K562 (cell line): ENCODE measurements at regions not wholly inside any gene's neighbourhood (a gene's known extent, or its start where the extent isn't known, plus 50 kb on each side); places are given as distances from the start of the nearest gene placed in this dataset.

Experiments
- ATAC-seq: fragments of 200-7000 bp; cut with Tn5 transposase; 3 replicates; pipeline ENCODE4 v1.9.1; 2020; ENCODE audit warnings: moderate library complexity
- BruUV-seq: library from RNA; stranded (reverse); fragments of 400-500 nt; replicated peaks from 2 replicates; lab custom pipeline; 2021; lab: Mats Ljungman, UMichigan
- CTCF ChIA-PET: fragments of 300-600 bp; formaldehyde crosslinking; extraction: SDS; loops from one replicate; lab custom pipeline; 2021; ENCODE audit warnings: low intra/inter-chr PET ratio; lab: Yijun Ruan, JAX
- POLR2A ChIA-PET: fragments of 300-600, 350-650 bp; sonication (Branson Sonifier 250); formaldehyde crosslinking; extraction: SDS; loops from one replicate; lab custom pipeline; 2021; ENCODE audit warnings: antibody characterized with exemption, inconsistent platforms; lab: Yijun Ruan, JAX
- DNase-seq, 4 experiments: peaks; one replicate each; pipeline versions ENCODE4 v3.0.0 to v3.0.0-alpha.2; 2011 to 2018; ENCODE audit warnings: low spot score in 3 of 4, mixed read lengths in 3 of 4; ENCODE audit errors: extremely low read depth in 1 of 4
- FAIRE-seq: peaks from 2 replicates; lab custom pipeline; 2011; peaks lifted over from hg19 to GRCh38; lab: Jason Lieb, UNC
- H2AFZ ChIP-seq: 2 replicates; pipeline ENCODE4 v1.6.0; 2011; ENCODE audit warnings: low read depth, low read length, control low read depth, inconsistent platforms
- H3K27ac ChIP-seq: fragments of 200-600 bp; 3 replicates; pipeline ENCODE4 v1.8.0; 2011; ENCODE audit warnings: low read depth, mild to moderate bottlenecking, control low read depth, inconsistent platforms, low read length, moderate library complexity, mixed read lengths; ENCODE audit errors: extremely low read depth
- H3K27me3 ChIP-seq, 2 experiments: fragments of 300-600 bp in 1 of 2; 2 replicates in 1 of 2; 3 replicates in 1 of 2; pipeline versions ENCODE4 v1.6.0 to v1.8.0; 2011; ENCODE audit warnings: inconsistent platforms in 2 of 2, low read length in 2 of 2, mild to moderate bottlenecking in 1 of 2, mixed read lengths in 1 of 2, moderate library complexity in 1 of 2; ENCODE audit not compliant: control insufficient read depth in 2 of 2, insufficient read depth in 2 of 2
- H3K36me3 ChIP-seq: fragments of 300-600 bp; 3 replicates; pipeline ENCODE4 v1.8.0; 2011; ENCODE audit warnings: mild to moderate bottlenecking, low read length, inconsistent platforms; ENCODE audit not compliant: control insufficient read depth, insufficient read depth
- H3K4me1 ChIP-seq, 2 experiments: fragments of 200-600 bp in 1 of 2; replicated peaks in 1 of 2; 2 replicates in 1 of 2; 3 replicates in 1 of 2; pipeline versions ENCODE4 v1.5.1 to v1.8.0; 2011; ENCODE audit warnings: inconsistent platforms in 2 of 2, low read length in 2 of 2, mild to moderate bottlenecking in 1 of 2, mixed read lengths in 1 of 2, moderate library complexity in 1 of 2; ENCODE audit not compliant: control insufficient read depth in 2 of 2, insufficient read depth in 2 of 2
- H3K4me2 ChIP-seq: 2 replicates; pipeline ENCODE4 v1.6.1; 2011; ENCODE audit warnings: low read length, control low read depth, inconsistent platforms, mixed read lengths; ENCODE audit not compliant: insufficient read depth
- H3K4me3 ChIP-seq: fragments of 200-600 bp; sonication (generic), shearing (Covaris generic); 2 replicates; pipeline ENCODE4 v1.5.1; 2016; ENCODE audit warnings: control low read depth, inconsistent platforms
- H3K79me2 ChIP-seq: fragments of 200-600 bp; 3 replicates; pipeline ENCODE4 v1.8.0; 2011; ENCODE audit warnings: low read length, inconsistent platforms; ENCODE audit not compliant: control insufficient read depth, insufficient read depth
- H3K9ac ChIP-seq, 2 experiments: 2 replicates each; pipeline versions ENCODE4 v1.6.0 to v1.6.1; 2011; ENCODE audit warnings: low read depth in 2 of 2, low read length in 2 of 2, control low read depth in 1 of 2, inconsistent platforms in 1 of 2, mild to moderate bottlenecking in 1 of 2, mixed read lengths in 1 of 2; ENCODE audit not compliant: insufficient read depth in 1 of 2
- H3K9me1 ChIP-seq: one replicate; pipeline ENCODE4 v1.6.0; 2011; ENCODE audit warnings: inconsistent platforms, mild to moderate bottlenecking, low read length, moderate library complexity; ENCODE audit not compliant: control insufficient read depth, insufficient read depth
- H3K9me3 ChIP-seq: replicated peaks from 2 replicates; pipeline ENCODE4 v1.5.1; 2011; ENCODE audit warnings: low read depth, low read length, inconsistent platforms; ENCODE audit not compliant: control insufficient read depth, insufficient read depth
- H4K20me1 ChIP-seq: replicated peaks from 2 replicates; pipeline ENCODE4 v1.6.1; 2011; ENCODE audit warnings: low read length, inconsistent platforms, mixed read lengths; ENCODE audit not compliant: control insufficient read depth, insufficient read depth
- C11orf30 ChIP-seq: fragments of 450-650 bp; IDR thresholded peaks from 2 replicates; pipeline ENCODE4 v1.6.1; 2016; ENCODE audit warnings: low read depth, mild to moderate bottlenecking
- CEBPZ ChIP-seq: fragments of 150-350 bp; IDR thresholded peaks from 2 replicates; pipeline ENCODE4 v1.6.1; 2014; ENCODE audit warnings: low read depth, mild to moderate bottlenecking, low read length, borderline replicate concordance
- EZH2 ChIP-seq: IDR thresholded peaks from 2 replicates; pipeline ENCODE4 v1.6.1; 2012; ENCODE audit warnings: low read depth, mild to moderate bottlenecking, inconsistent platforms, low read length, borderline replicate concordance
- KDM5B ChIP-seq: fragments of 200-600 bp; sonication (generic); IDR thresholded peaks from 2 replicates; pipeline ENCODE4 v1.6.1; 2012; ENCODE audit warnings: low read depth, mild to moderate bottlenecking, moderate library complexity, low read length, control low read depth, inconsistent platforms; ENCODE audit not compliant: insufficient replicate concordance
- MED1 ChIP-seq: sonication (generic); formaldehyde crosslinking; IDR thresholded peaks from 2 replicates; pipeline ENCODE4 v1.8.1; 2023; ENCODE audit warnings: missing genetic modification reagents, borderline replicate concordance
- MITF ChIP-seq: IDR thresholded peaks from 2 replicates; pipeline ENCODE4 v1.6.1; 2014; ENCODE audit warnings: antibody characterized with exemption
- NONO ChIP-seq, 2 experiments: fragments of 200-400 bp in 1 of 2; fragments of 450-650 bp in 1 of 2; formaldehyde crosslinking in 1 of 2; IDR thresholded peaks; 2 replicates each; pipeline ENCODE4 v1.6.1; 2017; ENCODE audit warnings: low read depth in 2 of 2, mild to moderate bottlenecking in 2 of 2, moderate library complexity in 2 of 2, low read length in 1 of 2
- POLR2B ChIP-seq: fragments of 450-650 bp; IDR thresholded peaks from 2 replicates; pipeline ENCODE4 v1.6.1; 2018; ENCODE audit warnings: low read depth; ENCODE audit not compliant: partially characterized antibody
- POU5F1 ChIP-seq: fragments of 150-350 bp; IDR thresholded peaks from 2 replicates; pipeline ENCODE4 v1.6.1; 2014; ENCODE audit warnings: borderline replicate concordance, low read length, low read depth, mild to moderate bottlenecking; ENCODE audit not compliant: partially characterized antibody
- PTRF ChIP-seq: fragments of 450-650 bp; IDR thresholded peaks from 2 replicates; pipeline ENCODE4 v1.6.1; 2016; ENCODE audit warnings: mild to moderate bottlenecking, missing genetic modification characterization, missing compliant biosample characterization
- RAD21 ChIP-seq, 2 experiments: fragments of 250-450 bp in 1 of 2; fragments of 450-650 bp in 1 of 2; sonication (Bioruptor Pico) in 1 of 2; formaldehyde crosslinking in 1 of 2; IDR thresholded peaks in 1 of 2; conservative IDR thresholded peaks in 1 of 2; 2 replicates each; pipeline versions ENCODE4 v1.4.0 to v1.8.0; 2020 to 2022; ENCODE audit warnings: mild to moderate bottlenecking in 2 of 2, moderate library complexity in 1 of 2
- RBM34 ChIP-seq: fragments of 200-400 bp; formaldehyde crosslinking; IDR thresholded peaks from 2 replicates; pipeline ENCODE4 v1.6.1; 2018; ENCODE audit warnings: low read length, borderline replicate concordance; ENCODE audit not compliant: insufficient read depth
- SMARCB1 ChIP-seq: IDR thresholded peaks from 2 replicates; pipeline ENCODE4 v1.6.1; 2011; ENCODE audit warnings: improper control_type of control experiment, low read depth; ENCODE audit not compliant: insufficient read length
- ZBTB12 ChIP-seq: fragments of 250-450 bp; sonication (Bioruptor Pico); IDR thresholded peaks from 2 replicates; pipeline ENCODE4 v1.4.0; 2020
- ZNF140 ChIP-seq: fragments of 250-450 bp; sonication (Bioruptor Pico); IDR thresholded peaks from 2 replicates; pipeline ENCODE4 v1.8.0; 2021; ENCODE audit warnings: moderate library complexity, mild to moderate bottlenecking, inconsistent platforms
- WGBS: fragments of 100-300 bp; shearing (Covaris generic); methylation state at CpG from one replicate; pipeline ENCODE4 v1.1.6; 2016; ENCODE audit warnings: low coverage, mixed read lengths; ENCODE audit not compliant: insufficient coverage; ENCODE audit errors: missing lambda C conversion rate; 5-methylcytosine and 5-hydroxymethylcytosine counted together
- in situ Hi-C: fragments of 300-500 bp; cut with MboI; formaldehyde crosslinking; loops from 4 replicates; pipeline ENCODE4 v1.15.0; 2018; ENCODE audit warnings: inconsistent platforms, mixed read lengths
- intact Hi-C: fragments of 100-400 bp; cut with micrococcal nuclease; formaldehyde crosslinking; loops from 2 replicates; pipeline ENCODE4 v1.14.2; 2022

GRCh38 chr3:59443618-59444293, 393.9 kb upstream of the CFAP20DC start:
- ChIA-PET CTCF (no interaction called here), POLR2A (no interaction called here)
- FAIRE-seq (no peak), ATAC-seq (no peak), DNase-seq (no peak)
- TF ChIP-seq C11orf30 (no peak), MITF (no peak), ZBTB12 (CRISPR knock-in tag) (no peak), PTRF (tag) (no peak), SMARCB1 (no peak), NONO (IDR thresholded peaks at IDR 0.05; ENCODE audit: low read depth in 2 of 2, low read length in 1 of 2) (no peak), POLR2B (no peak), CEBPZ (no peak), KDM5B (no peak), MED1 (no peak), EZH2 (no peak), ZNF140 (CRISPR knock-in tag) (no peak), POU5F1 (no peak), RBM34 (no peak), RAD21 (CRISPR knock-in tag; conservative IDR thresholded peaks at IDR 0.05 in 1 of 2, IDR thresholded peaks at IDR 0.05 in 1 of 2) (no peak)
- Histone ChIP-seq H3K27me3 (peaks cover 0 to 4% of the 10 kb centered on the region in 2 experiments; a peak in 2 of 5 replicates), H3K4me3 (no peak overlapping the region), H3K9me3 (no peaks in the 10 kb centered on the region), H3K4me2 (no peak overlapping the region), H3K27ac (no peak overlapping the region), H4K20me1 (no peaks in the 10 kb centered on the region), H3K36me3 (no peaks in the 10 kb centered on the region), H3K9ac (no peak overlapping the region), H3K9me1 (no peaks in the 10 kb centered on the region), H3K79me2 (no peaks in the 10 kb centered on the region), H3K4me1 (no peaks in the 10 kb centered on the region), H2AFZ (no peak overlapping the region)
- intact Hi-C loops (no loop called here), in situ Hi-C loops (no loop called here)
- no TSS peak for BruUV-seq
- 2% methylated on average over 6 of the region's 6 CpGs for WGBS
